BE2C (cell line): ENCODE measurements at regions not wholly inside any gene's neighbourhood (a gene's known extent, or its start where the extent isn't known, plus 50 kb on each side); places are given as distances from the start of the nearest gene placed in this dataset.

Experiments
- DNase-seq: peaks from one replicate; pipeline ENCODE4 v3.0.0-alpha.2; 2020
- H3K27me3 ChIP-seq: fragments of 250-450 bp; sonication (Bioruptor Pico); 2 replicates; pipeline ENCODE4 v1.5.1; 2020; ENCODE audit warnings: mild to moderate bottlenecking
- H3K36me3 ChIP-seq: fragments of 250-450 bp; sonication (Bioruptor Pico); 2 replicates; pipeline ENCODE4 v1.5.1; 2020; ENCODE audit warnings: mild to moderate bottlenecking
- H3K4me1 ChIP-seq: fragments of 250-450 bp; sonication (Bioruptor Pico); 2 replicates; pipeline ENCODE4 v1.5.1; 2020
- H3K4me3 ChIP-seq: 2 replicates; pipeline ENCODE4 v1.5.1; 2011; ENCODE audit warnings: low read depth, low read length
- H3K9me3 ChIP-seq: fragments of 250-450 bp; sonication (Bioruptor Pico); 2 replicates; pipeline ENCODE4 v1.5.1; 2020
- CTCF ChIP-seq: IDR thresholded peaks from 2 replicates; pipeline ENCODE4 v1.5.1; 2012; ENCODE audit warnings: mild to moderate bottlenecking, low read depth, low read length

GRCh38 chr13:74203576-74203975 is 69.4 kb upstream of the KLF12 start:
- DNase-seq = no peak
- Histone ChIP-seq H3K4me3 (no peak overlapping the region), H3K4me1 (peaks cover 4% of the 10 kb centered on the region), H3K27me3 (no peaks in the 10 kb centered on the region), H3K36me3 (no peaks in the 10 kb centered on the region), H3K9me3 (no peaks in the 10 kb centered on the region)
- TF ChIP-seq CTCF = no peak

GRCh38 chr13:74202129-74202813 is 68.1 kb upstream of the KLF12 start:
- no peak for TF ChIP-seq CTCF
- no peak for DNase-seq
- Histone ChIP-seq H3K4me3 (no peak overlapping the region), H3K9me3 (no peaks in the 10 kb centered on the region), H3K36me3 (no peaks in the 10 kb centered on the region), H3K27me3 (no peaks in the 10 kb centered on the region), H3K4me1 (peaks cover 4% of the 10 kb centered on the region)

- Histone ChIP-seq H3K4me1 (peaks cover 4% of the 10 kb centered on the region), H3K9me3 (no peaks in the 10 kb centered on the region), H3K27me3 (no peaks in the 10 kb centered on the region), H3K36me3 (no peaks in the 10 kb centered on the region), H3K4me3 (no peak overlapping the region)
- DNase-seq = no peak
- TF ChIP-seq CTCF = no peak
Observed at GRCh38 chr13:74201530-74201929, 67.3 kb upstream of the KLF12 start.

GRCh38 chr13:74200081-74200480 is 65.9 kb upstream of the KLF12 start:
- no peaks in the 10 kb centered on the region for H3K27me3 ChIP-seq
- H3K4me3 ChIP-seq = no peak overlapping the region
- H3K4me1 ChIP-seq = no peaks in the 10 kb centered on the region
- no peaks in the 10 kb centered on the region for H3K9me3 ChIP-seq
- H3K36me3 ChIP-seq = no peaks in the 10 kb centered on the region
- TF ChIP-seq CTCF = no peak
- DNase-seq = no peak

- TF ChIP-seq CTCF = no peak
- no peak overlapping the region for H3K4me3 ChIP-seq
- no peak for DNase-seq
Observed at GRCh38 chr13:74197677-74198429, 63.6 kb upstream of the KLF12 start.

GRCh38 chr13:74194846-74195245 is 60.6 kb upstream of the KLF12 start:
- H3K36me3 ChIP-seq = no peaks in the 10 kb centered on the region
- H3K4me1 ChIP-seq = no peaks in the 10 kb centered on the region
- no peak for DNase-seq
- no peaks in the 10 kb centered on the region for H3K27me3 ChIP-seq
- H3K4me3 ChIP-seq = no peak overlapping the region
- no peak for TF ChIP-seq CTCF
- H3K9me3 ChIP-seq = no peaks in the 10 kb centered on the region

More at GRCh38 chr13:74197677-74198429, 63.6 kb upstream of the KLF12 start:
- Histone ChIP-seq H3K36me3 (no peaks in the 10 kb centered on the region), H3K9me3 (no peaks in the 10 kb centered on the region), H3K27me3 (no peaks in the 10 kb centered on the region), H3K4me1 (no peaks in the 10 kb centered on the region)
